ENCODE measurements at regions not wholly inside any gene's neighbourhood (a gene's known extent, or its start where the extent isn't known, plus 50 kb on each side); places are given as distances from the start of the nearest gene placed in this dataset.

- no peak for DNase-seq (ENCODE audit: insufficient read length, low spot score)
- no peak for FAIRE-seq
- TF ChIP-seq TAF1 (IDR thresholded peaks at IDR 0.05; ENCODE audit: low read depth, low read length) = no peak
- no peak for TF ChIP-seq POLR2AphosphoS5 (IDR thresholded peaks at IDR 0.05; ENCODE audit: low read depth, low read length)
- TF ChIP-seq POU2F2 (IDR thresholded peaks at IDR 0.05; ENCODE audit: low read depth, low read length) = no peak
- TF ChIP-seq PAX5 (IDR thresholded peaks at IDR 0.05; ENCODE audit: insufficient read depth, low read length, severe bottlenecking) = no peak
- no peak for TF ChIP-seq POLR2A (IDR thresholded peaks at IDR 0.05; ENCODE audit: low read depth, low read length)
- no peak for TF ChIP-seq SPI1 (IDR thresholded peaks at IDR 0.05; ENCODE audit: low read depth, low read length)
These were observed 61.6 kb upstream of the CARD18 start for GRCh38 chr11:105201166-105201565.

GRCh38 chr11:105197071-105197815, 57.7 kb upstream of the CARD18 start:
- TF ChIP-seq POU2F2 (IDR thresholded peaks at IDR 0.05; ENCODE audit: low read depth, low read length) (no peak), POLR2AphosphoS5 (IDR thresholded peaks at IDR 0.05; ENCODE audit: low read depth, low read length) (no peak), SPI1 (IDR thresholded peaks at IDR 0.05; ENCODE audit: low read depth, low read length) (no peak), POLR2A (IDR thresholded peaks at IDR 0.05; ENCODE audit: low read depth, low read length) (no peak), PAX5 (IDR thresholded peaks at IDR 0.05; ENCODE audit: insufficient read depth, low read length, severe bottlenecking) (no peak), TAF1 (IDR thresholded peaks at IDR 0.05; ENCODE audit: low read depth, low read length) (no peak)
- FAIRE-seq (no peak), DNase-seq (ENCODE audit: insufficient read length, low spot score) (no peak)

- no peak for FAIRE-seq
- DNase-seq (ENCODE audit: insufficient read length, low spot score) = no peak
- TF ChIP-seq POU2F2 (IDR thresholded peaks at IDR 0.05; ENCODE audit: low read depth, low read length) = no peak
- TF ChIP-seq POLR2A (IDR thresholded peaks at IDR 0.05; ENCODE audit: low read depth, low read length) = no peak
- no peak for TF ChIP-seq PAX5 (IDR thresholded peaks at IDR 0.05; ENCODE audit: insufficient read depth, low read length, severe bottlenecking)
- no peak for TF ChIP-seq TAF1 (IDR thresholded peaks at IDR 0.05; ENCODE audit: low read depth, low read length)
- no peak for TF ChIP-seq SPI1 (IDR thresholded peaks at IDR 0.05; ENCODE audit: low read depth, low read length)
- no peak for TF ChIP-seq POLR2AphosphoS5 (IDR thresholded peaks at IDR 0.05; ENCODE audit: low read depth, low read length)
These were observed 53.7 kb upstream of the CARD18 start for GRCh38 chr11:105193260-105193659.

- TF ChIP-seq POU2F2 (IDR thresholded peaks at IDR 0.05; ENCODE audit: low read depth, low read length) (no peak), PAX5 (IDR thresholded peaks at IDR 0.05; ENCODE audit: insufficient read depth, low read length, severe bottlenecking) (no peak), POLR2AphosphoS5 (IDR thresholded peaks at IDR 0.05; ENCODE audit: low read depth, low read length) (no peak), SPI1 (IDR thresholded peaks at IDR 0.05; ENCODE audit: low read depth, low read length) (peak; percentile 37; the same call in 1 of the 2 replicates), POLR2A (IDR thresholded peaks at IDR 0.05; ENCODE audit: low read depth, low read length) (no peak), TAF1 (IDR thresholded peaks at IDR 0.05; ENCODE audit: low read depth, low read length) (no peak)
- no peak for DNase-seq (ENCODE audit: insufficient read length, low spot score)
- FAIRE-seq = no peak
These were observed 52.5 kb upstream of the CARD18 start for GRCh38 chr11:105192115-105192514.

GRCh38 chr11:105189581-105189980, 50.0 kb upstream of the CARD18 start:
- no peak for FAIRE-seq
- no peak for DNase-seq (ENCODE audit: insufficient read length, low spot score)
- no peak for TF ChIP-seq SPI1 (IDR thresholded peaks at IDR 0.05; ENCODE audit: low read depth, low read length)
- no peak for TF ChIP-seq PAX5 (IDR thresholded peaks at IDR 0.05; ENCODE audit: insufficient read depth, low read length, severe bottlenecking)
- no peak for TF ChIP-seq POU2F2 (IDR thresholded peaks at IDR 0.05; ENCODE audit: low read depth, low read length)
- no peak for TF ChIP-seq POLR2AphosphoS5 (IDR thresholded peaks at IDR 0.05; ENCODE audit: low read depth, low read length)
- TF ChIP-seq TAF1 (IDR thresholded peaks at IDR 0.05; ENCODE audit: low read depth, low read length) = no peak
- no peak for TF ChIP-seq POLR2A (IDR thresholded peaks at IDR 0.05; ENCODE audit: low read depth, low read length)
